ENCODE measurements at regions not wholly inside any gene's neighbourhood (a gene's known extent, or its start where the extent isn't known, plus 50 kb on each side); places are given as distances from the start of the nearest gene placed in this dataset.

DNA sequence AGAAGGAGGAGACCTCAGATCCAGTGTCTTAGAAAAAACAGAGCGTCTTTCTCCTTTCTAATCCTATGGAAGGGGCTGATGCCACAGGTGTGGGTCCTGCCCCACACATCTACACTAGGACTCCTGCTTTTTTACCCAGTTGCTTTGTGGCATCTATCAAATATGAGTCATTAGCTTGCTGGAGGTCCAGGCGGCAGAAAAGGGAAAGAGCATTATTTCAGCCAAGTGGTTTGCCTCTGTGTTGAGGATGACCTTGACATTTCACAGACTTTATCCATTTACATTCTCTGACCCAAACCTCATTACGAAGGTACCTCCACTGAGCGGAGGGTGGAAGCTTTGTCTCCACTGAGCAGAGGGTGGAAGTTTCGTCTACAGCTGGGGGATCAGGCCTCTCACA lies 308.4 kb upstream of the KLF6 start:
- no peak for DNase-seq

DNA sequence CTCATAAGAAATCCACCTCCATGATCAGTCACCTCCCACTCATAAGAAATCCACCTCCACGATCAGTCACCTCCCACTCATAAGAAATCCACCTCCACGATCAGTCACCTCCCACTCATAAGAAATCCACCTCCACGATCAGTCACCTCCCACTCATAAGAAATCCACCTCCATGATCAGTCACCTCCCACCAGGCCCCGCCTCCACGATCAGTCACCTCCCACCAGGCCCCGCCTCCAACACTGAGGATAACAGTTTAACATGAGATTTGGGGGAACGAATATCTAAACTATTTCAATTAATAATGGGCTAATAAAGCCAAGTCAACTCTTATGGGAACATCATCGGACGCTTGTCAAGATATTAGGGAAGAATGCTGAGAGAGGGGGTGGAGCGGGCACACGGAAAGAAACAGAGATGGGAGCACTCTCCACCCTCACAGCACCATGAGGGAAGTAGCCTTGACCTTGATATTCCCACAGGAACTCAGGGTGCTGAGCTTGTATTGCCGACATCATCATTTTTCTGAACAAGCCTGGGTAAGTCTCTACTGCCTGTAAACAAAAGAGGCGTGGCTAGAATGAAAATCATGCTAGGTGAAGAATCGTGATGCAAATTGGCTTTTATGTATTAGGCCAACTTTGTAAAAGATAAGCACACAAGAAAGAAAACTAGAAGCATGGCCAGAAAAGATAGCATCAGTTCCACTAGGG lies 303.5 kb upstream of the KLF6 start:
- DNase-seq = no peak

DNA sequence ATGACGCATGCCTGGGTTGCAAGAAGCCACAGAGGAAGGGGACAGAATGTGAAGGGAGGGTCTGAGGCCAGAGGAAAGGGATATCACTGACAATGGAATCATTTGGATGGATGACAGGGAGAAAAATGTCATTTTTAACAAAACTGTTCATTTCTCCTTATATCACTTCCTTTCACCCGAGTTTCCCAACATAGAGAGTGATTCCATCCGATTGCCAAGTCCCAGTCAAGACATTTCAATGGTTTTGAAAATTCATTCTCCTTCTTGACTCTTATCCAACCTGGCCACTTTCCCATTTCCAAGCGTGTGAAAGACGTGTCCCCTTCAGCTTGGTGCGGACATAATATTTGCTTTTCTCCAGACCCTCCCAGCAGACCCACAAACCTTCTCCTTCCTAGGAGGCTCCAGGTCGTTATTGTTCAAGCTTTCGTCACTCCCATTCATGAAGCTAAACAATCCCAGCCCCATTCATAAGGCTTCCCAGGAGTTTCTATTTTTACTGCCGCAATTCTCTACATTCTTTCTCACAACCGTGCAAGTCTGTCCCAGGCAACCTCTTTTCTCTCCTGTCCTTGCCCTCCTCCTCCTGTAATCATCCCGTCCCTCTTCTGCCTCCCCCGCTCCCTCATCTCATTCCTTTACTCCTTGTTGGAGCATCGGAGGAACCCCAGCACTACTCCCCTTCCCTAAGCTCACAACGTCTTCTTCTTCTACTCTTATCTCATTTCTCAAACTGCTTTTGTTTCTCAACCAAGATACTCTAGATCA lies 301.3 kb upstream of the KLF6 start:
- no peak for DNase-seq

DNA sequence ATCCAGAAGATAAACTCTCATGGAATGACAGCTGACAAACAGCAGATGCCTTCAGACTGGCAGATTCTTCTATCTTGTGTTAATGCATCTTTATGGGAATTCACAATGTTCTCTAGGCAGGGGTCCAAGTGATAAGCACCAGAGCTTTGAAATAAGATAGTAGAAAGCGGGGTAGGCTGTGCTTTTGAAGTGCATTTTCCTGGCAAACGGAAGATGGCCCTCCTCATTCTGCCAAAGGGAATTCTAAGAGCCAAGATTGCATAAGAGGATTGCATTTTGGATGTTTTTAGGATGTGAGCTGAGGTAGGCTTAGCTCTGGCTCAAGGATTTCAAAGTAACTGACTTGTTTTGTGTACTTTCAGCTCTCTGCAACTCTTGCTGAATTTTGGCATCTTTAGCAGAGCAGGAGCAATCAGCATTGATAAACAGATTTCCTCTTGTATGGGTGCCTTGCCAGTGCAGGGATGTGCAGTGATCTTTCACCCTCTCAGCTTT lies 298.5 kb upstream of the KLF6 start:
- no peak for DNase-seq

DNA sequence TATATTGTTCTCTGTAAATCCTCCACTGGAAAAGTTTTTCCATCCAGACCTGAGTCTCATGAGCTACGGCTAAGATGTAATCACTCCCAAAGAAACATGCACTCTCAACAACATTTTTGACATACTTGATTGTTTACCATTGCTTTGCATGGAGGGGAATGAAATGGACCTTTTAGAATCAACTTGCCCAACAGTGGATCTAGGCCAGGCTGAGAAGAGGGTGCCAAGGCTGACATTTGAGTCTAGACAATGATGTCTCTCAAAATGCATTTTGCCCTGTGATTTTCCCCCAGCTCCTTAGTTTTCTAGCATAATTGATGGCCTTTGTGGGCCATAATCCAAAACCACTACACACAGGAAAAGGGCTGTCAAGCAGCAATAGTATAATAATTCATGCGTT lies 297.9 kb upstream of the KLF6 start:
- DNase-seq = no peak

DNA sequence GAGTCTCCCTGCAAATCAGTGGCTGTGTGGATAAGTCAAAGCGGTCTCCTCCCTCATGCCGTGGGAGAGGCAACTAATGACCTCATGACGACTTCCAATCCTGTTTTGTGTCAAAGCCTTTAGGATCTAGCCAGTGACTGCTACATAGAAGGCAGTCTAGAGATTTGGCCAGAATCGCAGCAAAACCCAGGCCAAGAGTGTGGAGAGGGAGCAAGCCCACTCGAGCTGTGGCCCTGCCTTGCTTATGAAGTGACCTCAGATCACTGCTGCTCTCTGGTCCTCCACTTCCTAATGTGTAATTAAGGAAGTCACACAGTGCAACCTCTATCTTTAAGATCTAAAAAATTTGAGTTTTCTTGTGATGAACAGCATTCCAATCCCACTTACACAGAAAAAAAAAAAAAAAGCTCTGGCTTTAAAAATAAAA lies 296.7 kb upstream of the KLF6 start:
- DNase-seq = no peak

DNA sequence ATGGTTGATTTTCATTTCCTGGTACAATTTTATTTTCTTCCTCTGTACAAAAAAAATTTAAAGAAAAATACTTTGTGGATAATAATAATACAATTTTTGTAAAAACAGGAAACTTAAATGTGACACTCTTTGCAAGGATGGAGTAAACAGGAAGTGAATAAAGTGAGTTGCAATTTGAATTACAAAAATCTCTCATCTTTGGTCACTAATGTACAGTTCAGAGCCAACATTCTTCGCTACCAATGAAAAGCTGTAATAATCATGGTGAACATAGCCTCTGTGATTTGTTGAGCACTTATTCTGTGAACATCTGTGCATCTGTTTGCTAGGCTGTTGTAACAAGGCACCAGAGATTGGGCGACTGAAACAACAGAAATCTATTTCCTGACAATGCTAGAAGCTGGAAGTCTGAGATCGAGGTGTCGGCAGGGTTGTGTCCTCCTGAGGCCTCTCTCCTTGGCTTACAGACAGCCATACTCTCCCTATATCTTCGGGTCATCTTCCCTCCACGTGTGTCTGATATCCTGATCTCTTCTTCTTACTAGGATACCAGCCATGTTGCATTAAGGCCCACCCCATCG lies 295.3 kb upstream of the KLF6 start:
- DNase-seq = no peak

DNA sequence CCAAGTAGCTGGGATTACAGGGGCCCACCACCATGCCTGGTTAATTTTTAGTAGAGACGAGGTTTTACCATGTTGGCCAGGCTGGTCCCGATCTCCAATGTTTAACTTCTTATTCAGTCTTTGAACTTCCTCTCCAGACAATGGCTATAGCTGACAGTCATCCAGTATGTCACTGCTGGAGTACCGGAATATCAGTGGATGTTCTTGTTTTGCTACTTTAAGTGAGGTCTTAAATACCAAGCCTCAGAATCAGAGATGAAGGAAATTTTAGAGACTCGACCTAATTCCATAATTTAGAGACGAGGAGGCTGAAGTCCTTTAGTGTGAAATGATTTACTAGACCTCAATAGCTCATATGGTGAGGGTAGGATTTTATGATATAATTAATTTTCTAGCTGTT lies 294.8 kb upstream of the KLF6 start:
- DNase-seq = no peak

DNA sequence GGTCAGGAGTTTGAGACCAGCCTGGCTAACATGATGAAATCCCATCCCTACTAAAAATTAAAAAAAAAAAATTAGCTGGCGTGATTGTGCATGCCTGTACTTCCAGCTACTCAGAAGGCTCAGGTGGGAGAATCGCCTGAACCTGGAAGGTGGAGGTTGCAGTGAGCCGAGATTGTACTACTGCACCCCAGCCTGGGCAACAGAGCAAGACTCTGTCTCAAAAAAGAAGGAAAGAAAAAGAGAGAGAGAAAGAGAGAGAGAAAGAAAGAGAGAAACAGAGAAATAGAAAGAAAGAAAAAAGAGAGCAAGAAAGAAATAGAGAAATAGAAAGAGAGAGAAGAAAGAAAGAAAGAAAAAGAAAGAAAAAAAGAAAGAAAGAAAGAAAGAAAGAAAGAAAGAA lies 292.8 kb upstream of the KLF6 start:
- DNase-seq = no peak

DNA sequence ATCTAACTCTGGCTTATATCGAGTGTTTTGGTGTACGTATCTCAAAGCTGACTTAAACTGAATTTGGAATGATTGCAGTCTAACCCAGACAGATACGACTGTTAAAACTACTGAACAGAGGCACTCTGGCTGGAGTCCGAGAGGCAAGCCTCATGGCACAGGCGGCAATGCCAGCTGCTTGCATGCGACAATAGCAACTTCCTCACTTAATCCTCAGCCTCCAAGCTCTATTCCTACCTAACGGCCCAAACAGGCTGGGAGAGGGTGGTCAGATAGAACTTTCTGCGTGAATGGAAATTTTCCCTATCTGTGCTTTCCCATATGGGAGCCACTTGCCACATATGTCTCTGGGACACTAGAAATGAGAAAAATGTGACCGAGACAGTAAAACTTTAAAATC lies 292.0 kb upstream of the KLF6 start:
- DNase-seq = no peak

DNA sequence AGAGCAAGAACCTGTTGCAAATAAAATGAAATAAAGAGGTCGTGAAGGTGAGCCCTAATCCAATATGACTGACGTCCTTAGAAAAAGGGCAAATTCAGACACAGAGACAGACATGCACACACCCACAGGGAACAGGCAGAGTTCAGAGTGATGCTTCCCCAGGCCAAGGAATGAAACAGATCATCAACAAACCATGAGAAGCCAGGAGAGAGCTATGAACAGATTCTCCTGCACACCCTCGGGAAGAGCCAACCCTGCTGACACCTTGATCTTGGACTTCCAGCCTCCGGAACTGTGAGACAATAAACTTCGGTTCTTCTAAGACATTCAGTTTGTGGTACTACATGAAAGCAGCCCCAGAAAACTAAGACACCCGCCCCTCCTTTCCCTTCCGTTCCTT lies 290.4 kb upstream of the KLF6 start:
- DNase-seq = no peak

DNA sequence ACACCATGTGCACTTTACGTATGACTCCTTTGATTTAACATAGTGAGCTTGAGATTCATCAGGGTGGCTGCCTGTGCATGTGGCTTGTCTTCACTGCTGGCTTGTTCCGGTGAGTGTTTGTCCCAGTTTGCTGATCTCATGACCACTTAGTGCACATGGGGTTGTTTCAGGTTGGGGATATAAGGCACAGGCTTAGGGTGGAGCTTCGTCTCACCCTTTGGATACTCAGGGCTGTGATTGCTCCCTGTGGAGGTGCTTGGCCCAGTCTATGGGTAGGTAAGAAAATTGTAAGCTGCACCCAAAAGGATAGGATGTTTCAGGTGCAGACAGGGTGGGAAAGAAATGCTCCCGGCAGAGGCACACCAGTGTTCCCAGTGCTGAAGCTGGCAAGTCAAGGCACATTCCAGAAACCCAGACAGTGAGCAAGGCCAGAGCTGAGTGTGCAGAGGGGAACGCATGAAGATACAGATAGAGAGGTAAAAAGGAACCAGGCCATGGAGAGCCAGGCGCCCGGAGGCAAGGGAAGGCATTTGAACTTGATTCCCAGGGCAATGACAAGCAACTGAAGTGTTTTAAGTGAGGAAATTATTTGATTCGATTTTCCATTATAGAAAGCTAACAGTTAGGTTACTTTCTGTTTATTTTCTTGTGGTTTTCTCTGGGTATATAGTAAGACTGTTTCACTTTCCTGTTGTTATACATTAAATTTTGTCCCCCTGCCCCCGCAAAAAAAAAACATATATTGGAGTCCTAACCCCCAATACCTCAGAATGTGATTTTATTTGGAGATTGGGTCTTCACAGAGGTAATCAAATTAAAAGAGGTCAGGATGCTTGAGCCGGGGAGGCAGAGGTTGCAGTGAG lies 289.8 kb upstream of the KLF6 start:
- DNase-seq = no peak

DNA sequence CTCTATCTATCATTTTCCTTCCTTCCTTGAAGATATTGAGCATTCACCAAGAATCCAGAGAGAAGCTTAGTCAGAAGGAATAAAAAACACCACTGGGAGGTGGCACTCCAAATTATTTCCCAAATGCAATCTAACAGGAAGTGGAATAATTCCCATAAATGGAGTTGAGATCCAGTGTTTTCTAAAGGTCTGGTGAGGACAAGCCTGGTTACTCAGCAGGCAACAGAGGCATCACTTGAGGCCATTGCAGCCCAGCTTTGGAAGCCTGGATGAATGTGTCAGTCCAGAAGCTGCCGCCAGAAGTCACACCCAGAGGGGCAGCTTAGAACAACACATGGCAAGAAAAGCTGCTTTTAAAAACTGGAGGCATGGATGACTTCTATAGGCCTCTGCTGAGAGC lies 288.9 kb upstream of the KLF6 start:
- no peak for DNase-seq

DNA sequence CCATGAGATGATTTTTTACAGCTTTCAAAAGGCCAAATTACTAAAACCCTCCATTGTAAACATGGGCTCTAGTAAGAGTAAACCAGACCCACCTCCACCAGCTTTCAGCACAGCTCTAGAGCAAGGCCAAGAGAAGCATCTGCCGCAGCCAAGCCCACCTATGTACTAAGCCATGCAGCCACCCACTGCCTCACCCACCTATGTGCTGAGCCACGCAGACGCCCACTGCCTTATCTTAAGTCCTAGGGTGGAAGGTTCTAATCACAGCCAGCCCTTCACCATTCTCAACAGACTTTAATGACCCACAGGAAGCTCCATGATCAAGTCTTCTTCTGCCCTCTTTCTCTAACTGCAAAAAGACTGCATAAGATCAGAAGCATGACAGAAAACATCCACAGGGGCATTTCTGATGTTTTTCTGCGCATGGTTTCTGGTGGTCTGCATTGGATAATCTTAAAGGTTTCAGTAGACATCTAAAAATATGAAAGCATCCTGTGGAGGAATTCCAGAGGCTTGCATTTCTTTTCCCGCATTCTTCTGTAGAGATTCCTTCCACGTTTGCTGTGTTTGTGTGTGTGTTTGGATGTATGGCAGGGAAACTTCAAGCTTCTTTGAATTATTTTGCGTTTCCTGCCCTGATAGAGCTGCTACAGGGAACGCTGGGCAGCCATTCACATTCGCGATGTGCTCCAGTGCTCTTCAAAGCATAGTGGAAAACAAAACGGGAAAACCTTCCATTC lies 286.1 kb upstream of the KLF6 start:
- no peak for DNase-seq

DNA sequence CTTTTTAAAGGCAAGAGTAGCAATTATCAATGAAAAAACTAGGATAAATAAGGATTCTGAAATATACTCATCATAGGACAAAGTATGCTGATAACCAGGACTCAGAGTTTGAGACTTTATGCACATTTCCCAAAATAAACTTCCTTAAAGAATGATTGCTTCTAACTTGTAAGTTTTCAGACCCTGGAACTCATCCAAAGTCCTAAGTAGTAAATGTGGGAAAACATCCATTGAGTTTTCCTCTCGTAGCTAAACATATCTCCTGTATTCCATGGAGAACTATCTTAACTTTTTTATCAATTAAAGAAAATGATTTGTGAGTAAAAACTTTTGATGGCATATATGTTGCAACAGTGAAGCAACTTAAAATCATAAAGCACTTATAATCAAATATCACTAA lies 285.2 kb upstream of the KLF6 start:
- DNase-seq = no peak

DNA sequence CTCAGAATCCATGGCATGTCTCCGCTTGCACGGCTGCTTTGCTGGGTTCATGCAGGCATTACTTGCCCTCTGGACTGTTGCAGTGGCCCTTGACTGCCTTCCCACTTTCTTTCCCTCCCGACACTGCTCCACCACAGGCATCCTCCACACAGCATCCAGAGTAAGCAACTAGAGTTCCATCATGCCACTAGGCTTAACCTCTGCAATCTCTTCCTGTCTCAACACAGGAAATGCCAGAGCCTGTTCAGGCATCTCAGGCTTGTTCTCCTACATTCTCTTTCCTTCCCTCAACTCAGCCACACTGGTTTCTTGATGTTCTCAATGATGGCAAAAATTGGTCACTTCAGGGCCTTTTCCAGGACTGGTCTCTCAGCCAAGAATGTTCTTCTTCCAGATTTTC lies 284.5 kb upstream of the KLF6 start:
- no peak for DNase-seq

DNA sequence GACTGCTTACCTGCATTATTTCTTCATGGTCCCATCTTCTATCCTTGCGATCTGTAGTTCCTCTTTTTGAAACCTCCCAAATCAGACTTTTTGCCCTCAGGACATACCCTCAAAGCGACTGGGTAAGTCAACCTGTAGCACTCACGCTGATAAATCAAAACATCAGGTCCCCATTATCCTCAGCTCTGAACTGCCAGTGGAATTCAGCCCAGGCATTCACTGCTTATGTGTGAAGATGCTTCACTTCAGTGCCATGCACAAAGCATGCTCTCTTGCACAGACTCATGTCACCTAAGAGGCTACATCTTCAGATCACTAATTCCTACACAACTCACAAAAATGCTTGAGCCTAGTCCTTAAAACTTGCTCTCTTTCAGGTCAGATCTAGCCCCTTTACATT lies 283.6 kb upstream of the KLF6 start:
- DNase-seq = no peak

DNA sequence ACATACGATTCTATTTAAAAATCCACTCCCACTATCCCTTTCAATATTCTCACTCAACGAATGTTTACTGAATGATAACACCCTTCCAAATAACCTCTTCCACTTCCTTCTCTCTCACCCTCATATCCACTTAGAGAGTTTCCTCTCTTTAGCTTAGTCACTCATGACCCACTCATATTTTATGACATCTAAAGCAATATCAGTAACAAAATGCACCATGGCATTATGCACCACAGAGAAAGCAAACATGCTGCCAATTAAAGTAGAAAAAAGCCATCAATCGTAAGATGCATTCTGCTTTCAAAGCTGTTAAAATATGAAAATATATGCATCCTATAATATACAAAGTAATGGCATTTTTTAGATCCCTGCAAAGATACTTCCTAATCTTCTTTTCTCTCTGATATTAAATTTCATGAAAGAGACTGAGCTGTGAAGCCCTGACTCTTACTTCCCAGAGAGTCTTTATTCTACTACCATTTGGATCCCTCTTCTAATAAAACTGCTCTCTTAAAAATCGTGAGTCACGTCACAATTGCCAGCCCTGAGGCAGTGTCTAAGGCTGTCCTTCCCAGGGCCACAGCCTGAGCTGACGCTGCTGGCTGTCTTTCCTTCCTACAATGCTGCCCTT lies 283.0 kb upstream of the KLF6 start:
- DNase-seq = no peak

DNA sequence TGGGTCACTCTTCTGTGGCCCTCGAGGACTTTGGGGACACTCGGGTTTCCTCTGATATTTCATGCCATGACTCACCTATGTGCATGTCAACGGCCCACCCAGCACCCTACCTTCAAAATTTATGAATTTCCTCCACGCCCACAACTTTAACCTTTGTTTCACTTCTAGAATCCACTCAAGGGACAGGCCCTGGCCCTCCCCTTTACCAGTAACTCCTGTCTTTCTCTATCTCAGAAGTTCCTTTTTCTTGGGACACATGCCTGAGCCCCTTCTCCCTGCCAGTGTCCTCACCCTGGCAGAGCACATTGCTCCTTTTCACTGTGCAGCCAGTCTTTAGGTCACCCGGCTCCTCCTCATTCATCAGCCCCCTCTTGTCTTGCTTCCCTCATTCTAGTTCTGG lies 282.5 kb upstream of the KLF6 start:
- no peak for DNase-seq

DNA sequence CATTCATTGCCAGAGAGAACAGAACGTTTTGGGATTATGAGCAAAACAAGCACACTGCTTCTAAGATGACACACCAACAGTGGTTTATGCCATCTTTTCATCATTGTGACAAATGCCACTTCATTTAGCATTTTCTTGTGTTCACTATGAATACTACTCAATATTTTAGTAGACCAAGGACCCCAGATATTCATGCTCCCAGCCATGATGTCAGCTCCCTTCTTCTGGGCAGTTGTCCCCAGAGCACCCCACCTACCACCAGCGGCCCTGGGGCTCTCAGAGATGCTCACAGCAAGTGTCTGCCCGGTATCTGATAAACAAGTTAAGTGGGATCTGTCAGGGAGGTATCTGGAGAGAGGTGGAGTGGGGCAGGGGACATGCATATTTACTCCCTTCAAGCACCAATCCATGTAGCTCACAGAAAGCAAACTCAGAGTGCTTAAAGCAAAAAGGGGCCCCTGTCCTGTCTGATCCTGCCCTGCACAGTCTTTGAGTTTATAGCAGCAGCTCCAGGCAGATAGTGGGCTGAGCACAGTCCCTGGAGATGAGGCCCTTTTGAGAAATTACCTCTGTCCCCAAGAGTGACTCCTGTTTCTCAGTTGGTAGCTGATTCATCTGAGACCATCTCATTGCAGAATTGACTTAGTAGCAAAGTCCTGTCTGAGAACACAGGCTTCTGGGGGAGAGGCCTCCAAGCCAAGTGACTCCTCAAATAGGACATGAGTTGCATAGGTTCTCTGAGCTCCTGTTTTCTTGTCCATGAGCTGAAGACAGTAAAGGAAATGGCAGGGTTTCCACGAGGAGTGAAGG lies 281.8 kb upstream of the KLF6 start:
- DNase-seq = no peak

DNA sequence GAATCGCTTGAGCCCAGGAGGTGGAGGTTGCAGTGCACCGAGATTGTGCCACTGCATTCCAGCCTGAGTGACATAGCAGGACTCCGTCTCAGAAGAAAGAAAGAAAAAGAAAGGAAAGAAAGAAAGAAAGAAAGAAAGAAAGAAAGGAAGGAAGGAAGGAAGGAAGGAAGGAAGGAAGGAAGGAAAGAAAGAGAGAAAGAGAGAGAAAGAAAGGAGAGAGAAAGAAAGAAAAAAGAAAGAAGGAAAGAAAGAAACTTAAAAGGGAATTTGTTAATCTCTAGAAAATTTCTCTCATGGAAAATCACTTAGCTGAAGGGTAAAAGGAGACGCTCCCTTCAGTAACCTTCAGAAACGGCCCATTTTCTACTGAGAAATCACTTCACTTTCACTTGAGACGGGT lies 279.5 kb upstream of the KLF6 start:
- no peak for DNase-seq
